ENCODE measurements at regions not wholly inside any gene's neighbourhood (a gene's known extent, or its start where the extent isn't known, plus 50 kb on each side); places are given as distances from the start of the nearest gene placed in this dataset.

DNA sequence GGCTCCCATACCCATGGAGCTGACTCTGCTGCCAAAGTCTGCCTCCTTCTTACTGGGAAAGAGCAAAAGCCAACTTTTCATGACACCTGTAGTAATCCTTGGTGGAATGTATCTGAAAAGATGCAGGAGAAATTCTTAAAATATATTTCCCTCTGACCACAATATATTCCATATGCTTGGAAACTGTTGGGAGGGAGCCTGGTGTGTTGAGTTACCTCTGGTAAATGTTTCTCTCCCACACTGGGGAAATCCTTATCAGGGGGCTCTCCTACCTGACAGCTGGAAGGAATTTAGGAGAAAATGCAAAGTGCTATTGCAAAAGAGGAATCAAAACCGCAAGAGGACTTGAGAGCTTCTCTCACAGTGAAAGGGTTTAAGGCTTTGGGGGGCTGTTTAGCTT is 139.4 kb downstream of the TBX5 start:
- no peak overlapping the region for H3K4me3 ChIP-seq (ENCODE audit: low read depth, low read length)
- DNase-seq (ENCODE audit: low read depth) (no peak), FAIRE-seq (no peak)
- H3K27me3 ChIP-seq (ENCODE audit: control insufficient read depth, insufficient read depth, low read length): no peaks in the 10 kb centered on the region
- no peak for TF ChIP-seq CTCF (IDR thresholded peaks at IDR 0.05; ENCODE audit: insufficient read depth, low read length, severe bottlenecking)
- H3K36me3 ChIP-seq (ENCODE audit: control insufficient read depth, insufficient read depth, low read length): no peaks in the 10 kb centered on the region

DNA sequence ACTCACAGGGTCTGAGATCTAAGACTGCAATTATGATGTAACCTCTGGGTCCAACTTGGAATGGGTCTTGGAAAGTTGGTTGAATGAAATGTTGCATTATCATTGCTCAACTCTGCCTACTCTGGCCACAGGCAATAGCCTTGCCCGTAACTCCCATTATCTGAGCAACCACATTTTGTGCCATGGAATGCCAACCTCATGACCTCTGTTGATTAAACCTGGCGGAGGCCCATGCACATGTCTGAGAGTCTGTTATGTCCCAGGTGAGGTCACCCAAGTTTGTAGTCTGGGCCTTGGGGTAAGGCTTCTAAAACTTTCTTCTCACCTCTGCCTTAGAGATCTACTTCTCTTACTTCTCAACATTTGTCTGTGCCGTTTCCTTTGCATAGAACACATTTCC is 140.9 kb downstream of the TBX5 start:
- Histone ChIP-seq H3K4me3 (ENCODE audit: low read depth, low read length) (no peak overlapping the region), H3K27me3 (ENCODE audit: control insufficient read depth, insufficient read depth, low read length) (no peaks in the 10 kb centered on the region), H3K36me3 (ENCODE audit: control insufficient read depth, insufficient read depth, low read length) (no peaks in the 10 kb centered on the region)
- no peak for DNase-seq (ENCODE audit: low read depth)
- TF ChIP-seq CTCF (IDR thresholded peaks at IDR 0.05; ENCODE audit: insufficient read depth, low read length, severe bottlenecking): no peak
- no peak for FAIRE-seq

DNA sequence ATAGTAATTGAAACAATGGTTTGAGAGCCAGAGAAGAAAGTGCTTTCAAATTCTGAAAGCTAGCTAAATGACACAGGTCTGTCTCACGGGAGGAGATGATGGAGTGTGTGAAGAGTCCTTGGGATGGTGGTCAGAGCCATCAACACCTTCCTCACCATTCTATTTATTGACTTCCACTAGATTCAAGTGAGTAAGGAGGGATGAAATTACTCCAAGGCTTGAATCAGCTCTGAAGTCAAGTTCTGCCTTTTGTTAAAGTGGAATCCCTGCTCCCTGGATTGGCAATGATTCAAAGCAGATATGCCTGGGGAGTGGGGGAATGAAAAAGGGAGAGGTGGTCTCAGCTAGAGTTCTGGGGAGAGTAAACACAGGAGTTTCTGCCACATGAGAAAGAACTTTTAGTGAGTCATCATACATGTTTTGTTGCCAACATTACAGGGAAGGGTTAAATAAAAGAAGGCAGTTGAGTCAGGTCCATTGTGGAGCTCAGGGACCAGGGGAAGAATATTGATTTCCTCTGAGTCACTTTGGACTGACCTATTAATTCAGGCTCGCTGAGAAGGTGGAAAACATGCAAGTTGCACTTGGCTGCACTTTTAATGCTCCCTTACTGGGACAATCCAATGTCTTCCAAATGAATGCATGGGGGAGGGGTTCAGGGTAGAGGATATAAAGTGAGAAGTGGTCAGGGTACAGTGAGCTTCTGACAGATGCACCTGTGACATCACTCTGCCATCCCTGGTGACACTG is 142.7 kb downstream of the TBX5 start:
- DNase-seq (ENCODE audit: low read depth): no peak
- no peak for TF ChIP-seq CTCF (IDR thresholded peaks at IDR 0.05; ENCODE audit: insufficient read depth, low read length, severe bottlenecking)
- Histone ChIP-seq H3K4me3 (ENCODE audit: low read depth, low read length) (no peak overlapping the region), H3K27me3 (ENCODE audit: control insufficient read depth, insufficient read depth, low read length) (no peaks in the 10 kb centered on the region), H3K36me3 (ENCODE audit: control insufficient read depth, insufficient read depth, low read length) (no peaks in the 10 kb centered on the region)
- FAIRE-seq: no peak

- Histone ChIP-seq H3K4me3 (ENCODE audit: low read depth, low read length) (no peak overlapping the region), H3K36me3 (ENCODE audit: control insufficient read depth, insufficient read depth, low read length) (no peaks in the 10 kb centered on the region), H3K27me3 (ENCODE audit: control insufficient read depth, insufficient read depth, low read length) (no peaks in the 10 kb centered on the region)
- FAIRE-seq: no peak
- DNase-seq (ENCODE audit: low read depth): no peak
- no peak for TF ChIP-seq CTCF (IDR thresholded peaks at IDR 0.05; ENCODE audit: insufficient read depth, low read length, severe bottlenecking)
Observed at GRCh38 chr12:114257687-114258086, 148.3 kb downstream of the TBX5 start.

DNA sequence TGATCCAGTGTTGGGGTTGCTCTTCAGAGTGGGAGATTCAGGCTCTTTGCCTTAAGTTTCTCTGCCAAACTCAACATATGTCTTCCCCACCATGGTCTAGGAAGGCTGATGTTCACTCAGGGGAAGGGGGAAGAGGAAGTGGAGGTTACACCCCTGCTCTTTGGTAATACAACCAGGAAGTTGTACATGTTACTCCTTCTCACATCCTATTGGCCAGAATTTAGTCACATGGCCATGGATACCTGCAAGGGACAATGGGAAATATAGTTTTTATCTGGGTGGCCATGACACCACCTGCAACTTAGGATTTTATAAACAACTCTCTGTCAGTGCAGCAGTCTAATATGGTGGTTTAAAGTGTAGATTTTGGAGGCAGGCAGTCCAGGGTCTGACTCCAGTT is 150.9 kb downstream of the TBX5 start:
- no peak for TF ChIP-seq CTCF (IDR thresholded peaks at IDR 0.05; ENCODE audit: insufficient read depth, low read length, severe bottlenecking)
- no peaks in the 10 kb centered on the region for H3K36me3 ChIP-seq (ENCODE audit: control insufficient read depth, insufficient read depth, low read length)
- no peak overlapping the region for H3K4me3 ChIP-seq (ENCODE audit: low read depth, low read length)
- no peak for DNase-seq (ENCODE audit: low read depth)
- no peaks in the 10 kb centered on the region for H3K27me3 ChIP-seq (ENCODE audit: control insufficient read depth, insufficient read depth, low read length)
- FAIRE-seq: no peak

Measured in bronchial epithelial cell (primary cell).